HG02610 (cell line): ENCODE measurements at regions not wholly inside any gene's neighbourhood (a gene's known extent, or its start where the extent isn't known, plus 50 kb on each side); places are given as distances from the start of the nearest gene placed in this dataset.

Experiments used
- ATAC-seq: cut with Tn5 transposase; IDR thresholded peaks from one replicate; pipeline ENCODE4 v1.9.1; 2021; ENCODE audit warnings: mild to moderate bottlenecking, moderate library complexity; ENCODE audit not compliant: unreplicated experiment

DNA sequence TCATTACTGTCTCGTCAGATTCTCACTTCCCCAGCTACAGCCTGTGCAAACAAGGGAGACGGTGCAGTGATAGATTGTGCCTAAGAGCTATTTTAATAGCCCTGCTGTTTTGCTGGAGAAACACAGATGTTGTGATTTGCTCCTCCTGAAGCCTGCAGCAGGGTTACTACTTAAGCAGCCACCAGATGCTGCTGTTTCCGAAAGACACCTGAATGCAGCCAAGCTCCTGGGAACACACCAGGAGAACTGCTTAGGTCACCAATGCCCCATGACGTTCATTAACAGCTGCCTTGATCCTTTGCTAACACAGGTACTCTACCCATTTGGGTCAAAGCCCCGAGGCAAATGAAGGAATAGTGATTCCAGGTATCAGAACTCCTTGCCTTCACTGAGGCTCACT, 411.8 kb upstream of the DAB1 start:
- ATAC-seq: no peak

DNA sequence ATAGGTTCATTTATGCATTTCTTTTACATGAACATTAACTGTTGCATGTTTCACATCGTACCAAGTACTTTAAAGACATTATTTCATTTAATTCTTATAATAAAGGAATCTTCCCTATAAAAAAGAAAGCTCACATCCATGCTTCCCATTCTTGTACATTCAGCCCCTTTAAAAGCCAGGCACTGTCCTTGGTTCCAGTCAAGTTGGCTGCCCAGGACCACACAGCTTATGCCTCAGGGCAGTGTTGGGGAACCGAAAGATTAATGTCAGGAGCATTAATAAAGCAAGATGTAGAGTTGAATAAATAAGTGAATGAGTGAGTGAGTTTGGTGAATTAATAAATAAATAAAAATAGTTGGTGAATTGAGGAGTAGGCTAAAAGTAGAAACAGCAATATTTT, 409.4 kb upstream of the DAB1 start:
- no peak for ATAC-seq

- ATAC-seq: no peak
Observed at GRCh38 chr1:57832612-57833011, 408.8 kb upstream of the DAB1 start.

DNA sequence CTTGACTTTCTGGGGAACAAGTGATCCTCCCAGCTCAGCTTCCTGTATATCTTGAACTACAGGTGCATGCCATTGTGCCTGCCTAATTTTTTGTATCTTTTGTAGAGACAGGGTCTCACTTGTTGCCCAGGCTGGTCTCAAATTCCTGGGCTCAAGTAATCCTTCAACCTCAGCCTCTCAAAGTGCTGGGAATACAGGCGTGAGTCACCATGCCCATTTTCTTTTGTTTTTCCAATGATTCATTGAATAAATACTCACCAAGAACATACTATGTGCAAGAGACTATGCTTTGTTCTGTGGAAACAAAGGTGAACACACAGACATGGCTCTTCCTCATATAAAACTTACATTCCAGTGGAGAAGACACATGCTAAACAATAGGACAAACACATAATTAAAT, 407.8 kb upstream of the DAB1 start:
- no peak for ATAC-seq

GRCh38 chr1:57826535-57826934, 402.7 kb upstream of the DAB1 start:
- ATAC-seq: no peak

DNA sequence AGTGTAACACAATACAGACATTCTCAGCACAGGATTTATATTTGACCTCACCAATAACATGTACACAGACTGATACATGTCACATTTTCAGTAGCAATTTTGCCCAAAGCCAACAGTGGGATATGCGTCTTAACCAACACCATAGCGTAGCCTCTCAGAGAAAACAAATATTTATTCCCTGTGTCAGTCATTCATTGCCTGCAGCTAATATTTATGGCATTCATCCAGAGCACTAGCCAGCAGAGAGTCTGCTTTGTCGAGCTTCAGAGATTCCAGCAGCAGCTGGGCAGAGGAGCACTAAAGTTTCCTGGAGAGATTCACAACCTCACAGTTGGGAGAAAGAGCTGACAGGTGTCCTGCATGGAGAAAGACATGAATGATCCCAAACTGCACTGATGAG, 400.7 kb upstream of the DAB1 start:
- ATAC-seq: no peak

DNA sequence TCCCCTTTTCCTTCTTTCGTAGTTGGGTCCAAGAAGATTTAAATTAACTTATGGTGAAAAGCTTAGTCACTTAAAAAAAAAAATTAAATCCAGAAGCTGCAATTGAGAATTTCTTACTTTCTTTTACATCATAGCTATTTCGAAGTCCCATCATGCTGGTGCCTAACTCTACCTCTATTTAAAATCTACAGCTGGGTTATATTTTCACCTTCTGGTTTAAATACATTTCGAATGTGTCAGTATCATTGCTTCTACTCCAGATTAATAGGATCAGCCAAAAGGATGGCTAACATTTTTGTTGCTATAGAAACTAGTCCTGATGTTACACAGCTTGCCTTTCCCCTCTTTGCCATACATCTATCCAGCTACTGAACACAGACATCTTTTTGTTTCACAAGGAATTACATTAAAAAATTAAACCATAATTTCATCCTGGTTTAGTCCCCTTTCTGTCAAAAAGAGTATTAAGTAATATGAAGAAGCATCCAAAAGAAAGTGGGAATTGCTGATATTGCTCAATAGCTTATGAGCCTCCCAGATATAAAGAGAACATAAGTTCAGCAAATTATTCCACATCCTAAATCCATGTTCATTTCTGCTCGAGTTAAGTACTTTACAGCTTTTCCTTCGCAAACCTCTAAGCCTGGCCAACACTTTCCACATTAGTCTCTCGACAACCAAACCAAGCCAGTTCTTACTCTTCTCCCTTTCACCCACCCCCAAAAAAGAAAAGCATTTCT, 396.7 kb upstream of the DAB1 start:
- ATAC-seq: no peak

DNA sequence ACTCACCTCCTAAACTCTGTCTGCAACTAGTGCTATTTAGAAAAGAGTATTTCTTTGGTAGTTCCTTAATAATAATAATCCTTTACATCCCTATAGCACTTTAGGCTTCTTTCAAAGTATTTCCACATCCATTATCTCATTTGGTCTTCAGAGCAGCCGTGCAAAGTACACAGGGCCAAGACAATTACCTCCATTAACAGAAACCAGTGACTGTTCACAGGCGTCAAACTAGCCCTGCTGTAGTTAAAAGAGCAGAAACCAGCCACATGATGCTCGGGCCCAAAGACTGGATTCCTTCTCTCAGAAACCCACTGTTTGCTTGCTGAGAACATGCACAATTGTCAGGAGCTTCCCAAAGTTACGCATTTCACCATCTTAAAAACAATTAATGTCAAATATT, 396.0 kb upstream of the DAB1 start:
- no peak for ATAC-seq

GRCh38 chr1:57803586-57803985, 379.7 kb upstream of the DAB1 start:
- ATAC-seq: no peak

GRCh38 chr1:57800376-57800775, 376.5 kb upstream of the DAB1 start:
- no peak for ATAC-seq

DNA sequence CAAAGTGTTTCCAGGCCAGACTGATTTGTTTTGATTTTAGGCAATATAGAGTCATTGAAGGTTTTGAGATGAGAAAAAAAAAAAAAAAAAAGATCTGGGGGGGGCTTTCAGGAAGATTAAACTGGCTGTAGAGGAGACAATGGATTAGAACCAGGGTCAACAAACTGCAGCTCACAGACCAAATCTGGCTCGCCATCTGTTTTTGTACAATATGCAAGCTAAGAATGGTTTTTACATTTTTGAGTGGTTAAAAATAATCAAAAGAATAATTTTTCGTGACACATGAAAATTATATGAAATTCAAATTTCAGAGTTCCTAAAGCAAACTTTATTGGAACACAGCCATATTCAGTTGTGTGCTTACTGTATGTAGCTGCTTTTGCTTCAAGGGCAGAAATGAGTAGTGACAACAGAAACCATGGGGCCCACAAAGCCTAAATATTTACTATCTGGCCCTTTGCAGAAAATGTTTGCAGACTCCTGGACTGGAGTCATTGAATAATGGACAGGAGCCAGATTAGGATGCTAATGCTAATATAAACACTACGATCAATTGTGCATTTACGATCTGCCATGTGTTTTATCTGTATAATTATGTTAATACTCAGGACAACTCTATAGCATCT, 375.7 kb upstream of the DAB1 start:
- no peak for ATAC-seq

DNA sequence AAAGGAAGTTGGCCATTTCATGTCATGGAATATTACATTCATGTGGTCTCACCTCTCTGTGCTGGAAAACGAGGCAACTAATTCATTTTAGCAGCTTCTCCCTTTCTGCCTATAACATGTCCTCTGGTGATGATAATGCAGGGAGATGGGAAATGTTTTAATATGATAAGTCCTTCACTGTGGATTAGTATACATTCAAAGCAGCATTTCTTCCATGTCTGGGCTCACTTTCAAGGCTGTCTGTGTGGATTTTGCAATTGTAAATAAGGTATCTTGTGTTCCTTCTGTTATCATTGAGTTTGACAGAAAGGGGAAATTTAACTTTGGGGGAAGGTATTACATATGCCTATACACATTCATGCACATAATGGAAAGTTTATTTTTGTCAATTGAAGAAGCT, 374.7 kb upstream of the DAB1 start:
- ATAC-seq: no peak

DNA sequence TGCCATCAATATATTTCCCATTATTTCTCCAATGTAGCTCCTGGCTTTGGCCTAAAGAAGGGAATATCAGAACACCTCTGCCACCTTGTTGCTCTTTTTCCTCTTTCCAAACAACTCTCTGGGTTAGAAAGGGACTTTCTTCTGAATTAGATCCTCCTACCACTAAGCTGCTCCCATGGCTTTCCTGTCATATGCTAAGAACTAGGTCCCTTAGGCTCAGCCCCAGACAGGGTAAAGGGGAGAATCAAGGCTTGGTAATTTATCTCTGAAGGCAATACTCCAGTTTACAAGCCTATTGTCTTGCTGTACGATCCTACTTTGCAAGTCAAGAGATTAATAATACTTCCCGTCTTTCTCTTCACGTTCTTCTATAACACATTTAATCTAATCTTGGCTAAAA, 373.2 kb upstream of the DAB1 start:
- no peak for ATAC-seq

DNA sequence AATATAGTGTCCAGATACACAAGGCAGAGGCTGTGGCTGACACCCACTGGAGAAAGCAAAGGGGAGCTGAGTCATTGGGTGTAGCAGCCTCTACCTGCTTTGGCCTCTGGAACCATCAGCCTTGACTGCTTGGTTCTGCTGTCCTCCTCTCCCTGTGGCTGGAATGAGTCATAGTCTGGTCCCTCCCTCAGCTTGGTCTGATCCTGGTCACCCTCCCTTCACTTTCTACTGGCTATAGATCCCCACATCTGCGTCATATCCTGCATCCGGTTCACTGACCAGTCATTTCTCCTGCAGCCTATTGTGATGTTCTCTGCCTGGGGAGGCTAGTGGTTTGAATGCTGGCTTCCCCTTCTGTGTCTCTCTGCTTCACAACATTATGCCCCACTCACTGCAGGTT, 372.8 kb upstream of the DAB1 start:
- ATAC-seq: no peak

DNA sequence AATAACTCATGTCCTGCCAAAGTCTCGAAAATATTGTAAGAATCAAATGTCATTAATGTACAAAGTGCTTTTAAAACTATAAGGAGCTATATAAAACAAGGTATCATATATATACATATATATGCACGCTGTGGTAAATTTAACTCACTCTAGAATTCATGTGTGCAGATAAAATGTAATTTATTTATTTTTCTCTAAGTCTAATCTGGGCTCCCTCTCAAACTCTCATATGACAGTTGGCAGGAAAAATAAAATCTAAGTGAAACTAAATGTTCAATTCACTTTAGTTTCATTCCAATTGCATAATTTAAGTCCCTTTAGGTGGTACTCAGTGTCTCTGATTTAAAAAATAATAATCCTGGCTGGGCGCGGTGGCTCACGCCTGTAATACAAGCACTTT, 372.0 kb upstream of the DAB1 start:
- no peak for ATAC-seq

DNA sequence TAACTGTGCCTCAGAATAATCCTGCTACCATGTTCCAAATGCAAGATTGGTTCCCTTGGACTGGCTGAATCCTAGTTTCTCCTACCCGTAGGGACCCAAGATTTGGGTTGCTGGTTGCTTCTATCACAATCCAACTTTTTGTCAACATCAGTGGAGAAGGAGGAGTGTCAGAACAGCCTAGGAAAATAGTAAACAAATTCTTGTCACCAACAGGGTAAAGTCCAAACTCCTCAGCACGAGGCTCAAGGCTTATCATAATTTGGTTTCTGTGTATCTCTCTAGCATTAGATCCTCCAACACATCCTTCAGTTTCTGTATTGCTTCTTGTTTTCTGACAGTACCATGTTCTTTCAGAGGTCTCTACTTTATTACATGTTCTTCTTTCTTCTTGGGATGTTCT, 370.2 kb upstream of the DAB1 start:
- ATAC-seq: no peak

DNA sequence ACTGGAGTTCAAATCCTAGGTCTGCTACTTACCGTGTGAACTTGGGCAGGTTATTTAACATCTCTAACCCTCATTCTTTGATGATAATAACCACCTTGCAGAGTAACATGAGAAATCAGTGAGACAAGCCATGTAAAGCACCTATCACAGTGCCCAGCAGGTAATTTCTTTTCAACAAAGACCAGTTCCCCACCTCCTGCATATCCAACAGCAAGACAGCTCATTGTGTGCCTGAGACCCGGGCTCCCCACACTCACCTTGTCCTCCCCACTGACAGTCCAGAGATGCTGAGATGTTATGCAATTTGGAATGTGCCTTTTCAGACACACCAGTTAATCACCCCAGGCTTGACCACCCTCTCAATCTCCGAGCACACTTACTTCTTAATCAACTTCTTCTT, 367.6 kb upstream of the DAB1 start:
- no peak for ATAC-seq

DNA sequence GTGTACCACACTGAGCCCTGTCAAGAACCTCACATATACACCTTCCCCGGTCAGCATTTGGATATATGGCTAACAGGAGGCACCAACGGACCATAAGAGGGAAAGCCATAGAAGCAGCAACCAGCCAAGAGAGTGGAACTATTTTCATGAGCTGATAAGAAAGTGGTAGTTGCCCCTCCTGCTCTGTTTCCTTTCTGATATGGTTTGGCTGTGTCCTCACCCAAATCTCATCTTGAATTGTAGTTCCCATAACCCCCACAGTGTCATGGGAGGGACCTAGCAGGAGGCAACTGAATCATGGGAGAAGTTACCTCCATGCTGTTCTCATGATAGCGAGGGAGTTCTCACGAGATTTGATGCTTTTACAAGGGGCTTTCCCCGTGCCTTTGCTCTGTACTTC, 366.1 kb upstream of the DAB1 start:
- no peak for ATAC-seq

GRCh38 chr1:57788313-57788712, 364.5 kb upstream of the DAB1 start:
- ATAC-seq: no peak

GRCh38 chr1:57784356-57784755, 360.5 kb upstream of the DAB1 start:
- no peak for ATAC-seq

- ATAC-seq: no peak
Observed at GRCh38 chr1:57782357-57782756, 358.5 kb upstream of the DAB1 start.

DNA sequence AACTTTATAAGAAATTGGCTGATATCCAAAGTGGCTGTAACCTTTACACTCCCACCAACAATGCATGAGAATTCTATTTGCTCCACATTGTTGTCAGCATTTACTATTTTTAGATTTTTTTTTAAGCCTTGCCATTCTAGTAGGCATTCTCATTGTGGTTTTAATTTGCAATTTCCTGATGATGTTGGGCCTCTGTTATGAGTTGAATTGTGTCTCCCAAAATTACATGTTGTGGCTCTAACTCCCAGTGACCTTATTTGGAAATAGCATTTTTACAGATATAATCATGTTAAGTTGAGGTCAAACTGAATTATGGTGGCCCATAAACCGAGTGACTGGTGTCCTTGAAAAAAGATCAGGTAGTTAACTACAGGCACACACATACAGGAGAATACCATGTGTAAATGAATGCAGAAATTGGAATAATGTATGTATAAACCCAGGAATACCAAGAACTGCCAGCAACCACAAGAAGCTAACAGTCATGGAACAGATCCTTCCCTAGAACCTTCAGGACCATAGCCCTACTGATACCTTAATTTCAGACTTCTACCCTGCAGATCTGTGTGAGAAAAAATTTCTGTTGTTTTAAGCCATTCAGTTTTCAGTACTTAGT, 348.8 kb upstream of the DAB1 start:
- no peak for ATAC-seq

DNA sequence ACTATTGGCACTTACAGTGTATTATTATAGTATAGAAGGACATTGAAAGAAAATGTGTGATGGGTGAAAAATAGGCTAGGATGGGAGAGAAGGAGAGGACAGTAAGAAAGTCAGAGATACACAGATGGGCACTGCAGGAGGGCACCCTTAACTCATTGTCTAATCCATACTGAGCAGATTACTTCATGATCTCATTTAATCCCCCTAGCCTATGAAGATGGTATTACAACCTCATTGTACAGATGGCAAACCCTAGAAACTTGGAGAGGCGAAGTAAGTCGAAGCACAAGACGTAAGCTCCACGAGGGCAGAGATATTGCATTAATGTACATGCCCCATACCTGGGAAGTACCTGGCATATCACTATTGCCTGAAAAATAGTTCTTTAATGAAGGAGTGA, 346.9 kb upstream of the DAB1 start:
- ATAC-seq: no peak
